ENCODE measurements at regions not wholly inside any gene's neighbourhood (a gene's known extent, or its start where the extent isn't known, plus 50 kb on each side); places are given as distances from the start of the nearest gene placed in this dataset.

DNA sequence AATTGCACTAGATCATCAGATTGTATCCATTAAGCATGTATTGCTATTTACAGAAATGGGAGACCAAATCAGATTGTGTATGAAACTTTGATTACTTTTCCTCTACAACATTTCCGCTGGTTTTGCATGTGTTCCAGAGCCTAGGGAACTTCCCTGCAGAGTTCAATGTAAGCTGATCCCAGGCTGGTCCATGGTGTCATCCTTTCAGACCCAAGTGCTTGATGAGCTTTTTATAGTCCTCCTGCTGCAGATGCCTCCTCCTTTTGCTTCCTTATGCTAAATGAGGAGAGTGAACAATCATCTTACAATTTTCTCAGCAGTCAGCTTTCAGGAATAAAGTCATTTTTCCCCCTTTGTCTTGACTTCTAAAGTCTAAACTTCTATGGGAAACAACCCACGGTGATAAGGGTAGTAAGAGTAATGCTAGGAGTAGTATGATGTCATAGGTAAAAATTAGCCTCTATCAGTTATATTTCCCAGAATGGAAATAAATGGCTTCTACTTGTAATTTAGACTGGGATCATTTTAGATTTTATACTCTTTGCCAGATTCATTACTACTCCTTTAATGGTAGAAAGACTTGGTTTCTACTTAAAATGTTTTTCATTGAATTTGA, 55.1 kb upstream of the SLC4A4 start:
- no peak overlapping the region for H3K27ac ChIP-seq (ENCODE audit: low read depth, low read length, poor library complexity, severe bottlenecking)
- no peaks in the 10 kb centered on the region for H4K20me1 ChIP-seq (ENCODE audit: insufficient read depth, low read length)
- no peaks in the 10 kb centered on the region for H3K79me2 ChIP-seq (ENCODE audit: insufficient read depth, low read length)
- no peaks in the 10 kb centered on the region for H3K9me3 ChIP-seq (ENCODE audit: low read length)
- H3K4me1 ChIP-seq (ENCODE audit: insufficient read depth, low read length, severe bottlenecking), result no peaks in the 10 kb centered on the region
- H3K36me3 ChIP-seq (ENCODE audit: insufficient read depth, low read length), result no peaks in the 10 kb centered on the region
- H3K9me2 ChIP-seq (ENCODE audit: low read depth, low read length), result no peaks in the 10 kb centered on the region
- no peak overlapping the region for H3K4me3 ChIP-seq (ENCODE audit: low read depth, low read length, poor library complexity, severe bottlenecking)
- H2AFZ ChIP-seq (ENCODE audit: low read length), result no peak overlapping the region
- H3K27me3 ChIP-seq (ENCODE audit: insufficient read depth, low read length), result no peaks in the 10 kb centered on the region
- no peaks in the 10 kb centered on the region for H3F3A ChIP-seq (ENCODE audit: insufficient read depth, low read length)
- H3K9ac ChIP-seq (ENCODE audit: low read length), result no peak overlapping the region
- TF ChIP-seq EZH2 (IDR thresholded peaks at IDR 0.05; ENCODE audit: borderline replicate concordance, low read length), result no peak
- TF ChIP-seq CTCF (IDR thresholded peaks at IDR 0.05; ENCODE audit: low read length), result no peak
- H3K4me2 ChIP-seq (ENCODE audit: low read length), result no peak overlapping the region

DNA sequence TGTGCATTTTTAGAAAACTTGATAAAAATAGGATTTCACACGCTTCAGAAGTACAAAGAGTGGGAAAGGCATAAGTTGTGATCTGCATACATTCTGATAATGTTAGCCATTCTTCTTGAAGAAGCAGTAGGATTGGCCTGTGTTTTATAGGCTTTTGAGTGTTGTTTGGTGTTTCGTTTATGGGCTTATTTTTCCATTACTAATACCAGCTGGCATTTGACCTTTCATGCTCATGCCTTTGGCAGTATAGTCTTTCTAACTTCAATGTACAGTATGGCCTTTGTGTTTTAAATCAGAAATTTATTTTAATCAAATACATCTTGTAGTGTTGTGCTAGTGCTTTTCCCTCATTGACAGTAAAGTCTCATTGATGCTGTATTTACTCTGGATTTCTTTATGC, 51.5 kb upstream of the SLC4A4 start:
- Histone ChIP-seq H3K79me2 (ENCODE audit: insufficient read depth, low read length) (no peaks in the 10 kb centered on the region), H3K4me2 (ENCODE audit: low read length) (no peak overlapping the region), H3K27me3 (ENCODE audit: insufficient read depth, low read length) (no peaks in the 10 kb centered on the region), H3K9me3 (ENCODE audit: low read length) (no peaks in the 10 kb centered on the region), H4K20me1 (ENCODE audit: insufficient read depth, low read length) (no peaks in the 10 kb centered on the region), H3K27ac (ENCODE audit: low read depth, low read length, poor library complexity, severe bottlenecking) (no peak overlapping the region), H3K9ac (ENCODE audit: low read length) (no peak overlapping the region), H3K36me3 (ENCODE audit: insufficient read depth, low read length) (no peaks in the 10 kb centered on the region), H3K4me1 (ENCODE audit: insufficient read depth, low read length, severe bottlenecking) (no peaks in the 10 kb centered on the region), H3K9me2 (ENCODE audit: low read depth, low read length) (no peaks in the 10 kb centered on the region), H3F3A (ENCODE audit: insufficient read depth, low read length) (no peaks in the 10 kb centered on the region), H3K4me3 (ENCODE audit: low read depth, low read length, poor library complexity, severe bottlenecking) (no peak overlapping the region), H2AFZ (ENCODE audit: low read length) (no peak overlapping the region)
- no peak for TF ChIP-seq CTCF (IDR thresholded peaks at IDR 0.05; ENCODE audit: low read length)
- TF ChIP-seq EZH2 (IDR thresholded peaks at IDR 0.05; ENCODE audit: borderline replicate concordance, low read length), result no peak

- no peak for TF ChIP-seq CTCF (IDR thresholded peaks at IDR 0.05; ENCODE audit: low read length)
- no peak for TF ChIP-seq EZH2 (IDR thresholded peaks at IDR 0.05; ENCODE audit: borderline replicate concordance, low read length)
- Histone ChIP-seq H3K4me3 (ENCODE audit: low read depth, low read length, poor library complexity, severe bottlenecking) (no peak overlapping the region), H4K20me1 (ENCODE audit: insufficient read depth, low read length) (no peaks in the 10 kb centered on the region), H3K9ac (ENCODE audit: low read length) (no peak overlapping the region), H3K27me3 (ENCODE audit: insufficient read depth, low read length) (no peaks in the 10 kb centered on the region), H2AFZ (ENCODE audit: low read length) (no peak overlapping the region), H3K36me3 (ENCODE audit: insufficient read depth, low read length) (no peaks in the 10 kb centered on the region), H3K79me2 (ENCODE audit: insufficient read depth, low read length) (no peaks in the 10 kb centered on the region), H3F3A (ENCODE audit: insufficient read depth, low read length) (no peaks in the 10 kb centered on the region), H3K27ac (ENCODE audit: low read depth, low read length, poor library complexity, severe bottlenecking) (no peak overlapping the region), H3K4me2 (ENCODE audit: low read length) (no peak overlapping the region), H3K4me1 (ENCODE audit: insufficient read depth, low read length, severe bottlenecking) (no peaks in the 10 kb centered on the region), H3K9me2 (ENCODE audit: low read depth, low read length) (no peaks in the 10 kb centered on the region), H3K9me3 (ENCODE audit: low read length) (no peaks in the 10 kb centered on the region)
Measured at GRCh38 chr4:71288875-71289274, 49.9 kb upstream of the SLC4A4 start.

All from OCI-LY1 (cell line).